HEK293T (cell line): ENCODE measurements at regions not wholly inside any gene's neighbourhood (a gene's known extent, or its start where the extent isn't known, plus 50 kb on each side); places are given as distances from the start of the nearest gene placed in this dataset.

Experiments used
- ARNT ChIP-seq: fragments of 450-650 bp; IDR thresholded peaks from 2 replicates; pipeline ENCODE4 v1.6.1; 2017; ENCODE audit warnings: mild to moderate bottlenecking
- BHLHE40 ChIP-seq: fragments of 450-650 bp; IDR thresholded peaks from 2 replicates; pipeline ENCODE4 v1.6.1; 2016; ENCODE audit warnings: mild to moderate bottlenecking, moderate library complexity, borderline replicate concordance
- ELF4 ChIP-seq: fragments of 450-650 bp; IDR thresholded peaks from 2 replicates; pipeline ENCODE4 v1.6.1; 2017; ENCODE audit warnings: antibody characterized with exemption
- FOXA1 ChIP-seq: fragments of 450-650 bp; IDR thresholded peaks from 2 replicates; pipeline ENCODE4 v1.6.1; 2016; ENCODE audit warnings: mild to moderate bottlenecking
- FOXM1 ChIP-seq: fragments of 450-650 bp; IDR thresholded peaks from 2 replicates; pipeline ENCODE4 v1.6.1; 2017; ENCODE audit warnings: mild to moderate bottlenecking, borderline replicate concordance
- NFRKB ChIP-seq: fragments of 450-650 bp; IDR thresholded peaks from 2 replicates; pipeline ENCODE4 v1.6.1; 2016; ENCODE audit warnings: mild to moderate bottlenecking, moderate library complexity
- SP1 ChIP-seq: fragments of 450-650 bp; IDR thresholded peaks from 2 replicates; pipeline ENCODE4 v1.6.1; 2017
- SUZ12 ChIP-seq: fragments of 450-650 bp; IDR thresholded peaks from 2 replicates; pipeline ENCODE4 v1.6.1; 2016; ENCODE audit warnings: mild to moderate bottlenecking
- TARDBP ChIP-seq: fragments of 450-650 bp; IDR thresholded peaks from 2 replicates; pipeline ENCODE4 v1.6.1; 2016
- ZNF384 ChIP-seq: fragments of 450-650 bp; IDR thresholded peaks from 2 replicates; pipeline ENCODE4 v1.6.1; 2016

DNA sequence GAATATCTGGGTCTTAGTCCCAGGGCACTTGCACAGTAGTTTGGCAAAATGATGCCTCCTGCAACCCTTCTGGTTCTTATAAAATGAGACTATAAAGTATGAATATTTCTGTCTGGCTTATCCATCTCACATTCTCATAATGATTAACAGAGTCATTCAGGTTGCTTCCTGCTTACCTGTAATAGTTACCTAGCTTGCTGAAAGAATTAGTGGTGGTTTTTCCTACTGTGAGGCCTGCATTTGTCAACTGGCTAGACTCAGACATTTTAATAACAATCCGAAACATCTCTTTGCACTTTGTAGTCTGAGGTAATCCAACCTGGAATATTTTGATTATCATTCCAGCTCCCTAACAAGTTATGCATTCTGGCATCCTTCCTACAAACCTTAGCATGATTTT, 75.6 kb upstream of the POU1F1 start:
- TF ChIP-seq TARDBP (no peak), NFRKB (no peak), BHLHE40 (no peak), SP1 (no peak), FOXA1 (no peak), ELF4 (no peak), SUZ12 (no peak), ZNF384 (no peak), FOXM1 (no peak), ARNT (no peak)
